Colon (tissue), 2 donors: ENCODE measurements at regions not wholly inside any gene's neighbourhood (a gene's known extent, or its start where the extent isn't known, plus 50 kb on each side); places are given as distances from the start of the nearest gene placed in this dataset.

Experiments used
- FAIRE-seq: peaks from 2 replicates; lab custom pipeline; 2012; peaks lifted over from hg19 to GRCh38; lab: Jason Lieb, UNC
- donor health status: control.
- donor health status: control.

- no peak for FAIRE-seq
These were observed 107.1 kb upstream of the BACH2 start for GRCh38 chr6:90403489-90404381.

- FAIRE-seq = no peak
These were observed 106.2 kb upstream of the BACH2 start for GRCh38 chr6:90402831-90403192.

DNA sequence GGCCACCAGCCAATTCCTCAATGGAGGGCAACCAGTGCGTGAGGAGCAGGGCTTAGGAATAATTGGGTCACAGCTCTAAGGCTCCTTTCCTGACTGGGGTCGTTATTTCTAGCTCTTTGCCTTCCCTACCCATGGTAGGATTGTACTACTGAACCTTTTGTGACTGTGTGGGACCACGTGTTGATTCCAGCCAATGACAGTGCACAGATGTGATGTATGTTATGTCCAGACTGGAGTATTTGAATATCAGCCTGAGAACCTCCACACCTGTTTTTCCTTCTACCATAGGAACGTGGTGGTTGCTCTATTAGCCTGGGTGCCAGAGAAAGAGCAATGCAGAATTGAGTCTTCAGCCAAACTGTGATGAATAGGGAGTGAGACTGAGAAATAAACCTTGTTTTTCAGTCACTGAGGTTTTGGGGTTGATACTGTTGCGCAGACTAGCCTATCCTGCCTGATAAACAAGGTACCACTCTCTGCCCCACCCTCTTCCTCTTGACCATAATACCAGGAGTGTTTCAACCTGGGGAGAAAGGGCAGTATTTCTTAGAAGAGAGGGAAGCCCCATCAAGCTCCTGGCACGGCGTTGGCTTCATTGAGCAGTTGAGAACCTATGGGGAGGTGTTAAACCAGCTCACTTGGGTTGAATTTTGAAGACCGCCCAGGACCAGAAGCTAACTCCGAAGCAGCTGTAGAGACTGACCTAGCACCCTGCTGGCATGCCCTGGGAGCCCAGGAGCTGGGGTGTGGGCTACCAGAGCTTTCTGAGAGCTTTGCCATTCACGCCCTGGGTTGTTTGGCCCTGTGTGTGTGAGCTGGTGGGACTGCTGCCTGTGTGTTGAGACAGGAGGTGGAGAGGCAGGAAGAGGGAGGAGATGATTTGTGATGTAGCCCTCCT is 105.5 kb upstream of the BACH2 start:
- no peak for FAIRE-seq

GRCh38 chr6:90399970-90400369 is 103.3 kb upstream of the BACH2 start:
- FAIRE-seq = no peak

GRCh38 chr6:90397929-90398674 is 101.5 kb upstream of the BACH2 start:
- no peak for FAIRE-seq

GRCh38 chr6:90397047-90397446 is 100.4 kb upstream of the BACH2 start:
- FAIRE-seq = no peak

DNA sequence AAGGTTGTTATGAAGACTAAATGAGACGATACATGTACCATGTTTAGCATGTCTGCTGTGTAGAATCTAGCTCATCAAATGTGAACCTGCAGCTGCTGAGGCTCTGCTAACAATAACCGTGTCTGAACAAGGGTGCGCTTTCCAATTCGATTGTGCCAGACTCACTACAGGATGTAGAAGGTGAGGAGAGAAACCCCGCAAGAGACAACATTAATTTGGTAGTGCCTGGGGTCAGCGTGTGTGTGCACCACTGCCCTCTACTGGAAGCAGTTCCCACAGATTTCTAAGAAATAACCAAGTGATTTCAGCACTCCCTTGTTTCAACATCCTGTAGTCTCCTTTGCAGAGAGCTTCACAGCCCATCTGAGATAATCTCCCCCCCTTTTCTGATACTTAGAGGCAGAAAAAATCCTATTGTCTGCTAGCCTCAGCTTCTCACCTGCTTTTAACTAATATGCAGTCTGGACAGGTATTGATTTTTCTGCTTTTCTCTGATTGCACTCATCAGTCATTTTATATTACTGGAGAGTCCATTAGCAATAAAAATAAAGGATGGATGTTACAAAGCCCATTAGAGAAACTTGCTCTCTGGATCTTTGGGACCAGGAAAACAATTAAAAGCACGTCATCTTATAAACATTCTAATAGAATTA is 96.7 kb upstream of the BACH2 start:
- no peak for FAIRE-seq

- FAIRE-seq = no peak
These were observed 93.7 kb upstream of the BACH2 start for GRCh38 chr6:90390379-90390778.

- FAIRE-seq = no peak
These were observed 91.8 kb upstream of the BACH2 start for GRCh38 chr6:90388395-90388794.

DNA sequence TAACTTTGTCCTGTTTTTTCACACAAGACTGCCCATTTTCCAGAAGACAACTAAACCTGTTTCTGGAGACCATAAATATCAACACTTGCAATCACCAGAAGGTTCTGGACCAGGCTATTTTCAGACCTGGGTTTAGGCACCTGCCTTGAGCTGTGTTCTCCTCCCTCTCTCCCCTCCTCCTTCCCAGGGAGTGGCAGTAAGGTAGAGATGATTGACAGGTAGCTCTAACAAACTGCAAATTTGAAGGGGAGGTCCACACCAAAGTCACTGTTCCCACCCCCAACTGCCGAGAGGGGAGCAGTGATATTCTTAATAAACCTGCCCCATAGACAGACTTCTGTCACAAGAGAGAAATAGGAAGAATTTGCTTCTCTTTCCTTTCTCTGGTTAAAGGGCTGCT is 91.2 kb upstream of the BACH2 start:
- no peak for FAIRE-seq

- FAIRE-seq = no peak
These were observed 90.7 kb upstream of the BACH2 start for GRCh38 chr6:90387383-90387775.

DNA sequence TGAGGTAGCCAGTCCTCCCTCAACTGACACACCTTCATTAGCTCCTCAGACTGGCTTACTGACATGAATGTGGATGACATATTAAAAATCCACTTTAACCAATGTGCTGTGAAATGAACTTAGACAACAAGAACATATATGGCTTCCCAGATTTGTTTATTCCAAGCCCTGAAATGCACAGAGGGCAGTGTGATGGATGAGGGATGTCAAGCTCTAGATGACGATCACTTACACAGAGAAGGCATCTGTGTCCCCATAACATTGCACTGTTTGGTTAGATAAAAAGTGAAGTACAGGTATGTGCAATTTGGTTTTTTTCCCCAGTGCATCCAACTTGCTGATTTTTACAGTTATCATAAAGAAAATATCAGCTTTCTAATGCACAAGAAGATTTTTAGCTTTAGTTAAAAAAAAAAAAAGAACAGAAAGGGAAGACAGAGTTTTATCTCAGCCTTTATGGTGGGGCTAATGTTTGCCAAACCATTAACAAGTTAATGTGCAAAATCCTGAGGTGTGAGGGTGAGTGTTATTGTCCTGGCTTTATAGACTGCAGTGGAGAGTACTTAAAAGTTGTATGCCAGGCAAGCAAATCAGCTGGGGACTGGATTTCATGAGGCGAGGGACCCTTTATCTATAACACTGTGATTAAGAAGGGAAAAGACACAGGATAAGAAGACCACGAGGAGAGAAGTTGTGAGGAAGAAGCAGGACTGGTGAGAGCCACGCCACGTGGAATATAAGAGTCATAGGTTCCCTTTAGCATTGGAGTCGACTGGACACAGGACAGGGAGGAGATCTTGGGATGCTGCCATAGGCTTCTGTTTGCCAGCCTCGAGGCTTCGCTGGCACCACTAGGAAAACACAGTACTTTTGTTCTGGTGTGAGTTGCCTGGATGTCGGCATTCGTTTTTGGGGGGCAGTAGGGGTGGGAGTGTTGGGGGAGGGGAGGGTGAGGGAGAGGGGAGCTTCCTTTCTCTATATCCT is 90.0 kb upstream of the BACH2 start:
- FAIRE-seq = no peak

GRCh38 chr6:90385759-90386313 is 89.2 kb upstream of the BACH2 start:
- no peak for FAIRE-seq

DNA sequence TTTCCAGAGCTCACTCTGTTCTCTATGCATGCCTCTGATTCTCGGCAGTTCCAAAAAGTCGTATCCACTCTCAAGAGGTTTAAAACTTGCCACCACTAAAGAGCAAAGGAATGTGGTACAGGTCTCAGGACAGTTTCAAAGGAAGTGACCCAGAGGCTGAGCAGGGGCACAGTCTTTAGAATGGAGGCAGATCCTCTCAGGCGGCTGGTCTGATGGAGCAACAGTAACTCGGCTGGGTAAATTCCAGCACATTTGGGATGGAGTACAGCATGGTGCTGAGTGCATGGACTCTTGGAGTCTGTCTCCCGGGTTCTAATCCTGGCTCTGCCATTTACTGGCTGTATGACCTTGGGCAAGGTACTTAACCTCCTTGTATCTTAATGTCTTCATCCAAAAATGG is 88.1 kb upstream of the BACH2 start:
- no peak for FAIRE-seq

DNA sequence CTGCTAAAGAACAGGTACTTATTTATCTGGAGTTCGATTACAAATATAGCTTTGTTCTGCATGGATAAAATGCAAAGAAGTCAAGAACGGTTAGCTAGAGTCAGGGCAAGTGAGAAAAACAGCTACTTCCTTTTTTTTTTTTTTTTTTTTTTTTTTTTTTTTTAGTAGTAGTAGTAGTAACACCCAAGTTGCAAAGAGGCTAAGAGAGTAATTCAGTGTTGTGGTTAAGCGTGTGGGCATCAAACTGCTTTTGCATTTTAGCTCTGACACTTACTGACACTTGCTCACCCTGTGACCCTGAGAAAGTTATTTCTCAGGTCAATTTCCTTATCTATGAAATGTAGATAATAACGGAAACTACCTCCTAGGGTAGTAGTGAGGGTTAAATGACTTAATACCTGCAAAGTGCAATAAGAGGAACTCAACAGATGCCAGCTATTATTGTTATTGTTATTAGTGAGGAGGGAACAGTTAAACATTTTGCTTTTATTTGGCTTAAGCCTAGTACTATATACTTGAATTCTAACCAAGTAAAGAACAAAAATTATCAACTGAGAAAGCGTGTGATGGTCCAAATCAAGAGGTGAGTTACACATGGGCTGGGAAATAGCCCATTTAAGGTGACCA is 86.7 kb upstream of the BACH2 start:
- FAIRE-seq = no peak

- FAIRE-seq = no peak
These were observed 86.1 kb upstream of the BACH2 start for GRCh38 chr6:90382760-90383159.

DNA sequence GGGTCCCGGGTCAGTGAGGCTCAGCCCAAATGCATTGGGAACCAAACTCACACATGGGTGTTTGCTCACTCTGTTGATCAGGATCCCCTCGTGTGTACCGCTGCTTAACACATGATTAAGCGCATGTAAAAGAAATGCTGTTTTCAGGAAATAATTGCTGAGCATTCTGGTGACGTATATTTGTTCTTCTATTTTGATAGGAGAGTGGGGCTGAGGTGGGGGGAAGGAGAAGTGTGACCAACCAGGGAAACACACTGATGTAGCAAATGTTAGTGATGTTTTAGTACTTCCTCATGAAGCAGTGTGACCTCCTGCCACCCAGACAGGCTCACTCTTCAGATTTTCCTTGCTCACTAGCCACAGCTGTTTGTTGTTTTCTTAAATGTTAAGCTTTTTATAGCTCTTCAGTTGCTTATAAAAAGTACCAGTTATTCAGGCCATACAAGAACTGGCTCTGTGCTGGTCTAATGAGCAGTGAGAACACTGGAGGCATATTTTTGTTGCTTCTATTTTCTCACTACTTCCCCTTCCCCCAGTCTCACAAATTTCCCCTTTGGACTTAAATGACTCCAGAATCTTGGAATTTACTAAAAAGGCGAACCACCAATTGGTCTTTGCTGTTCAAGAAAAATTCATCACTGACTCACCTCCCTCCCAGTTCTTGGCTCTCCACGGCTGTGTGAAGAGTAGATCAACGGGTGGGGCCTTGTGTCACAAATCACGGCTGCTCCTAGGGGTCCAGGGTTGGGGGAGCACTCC is 79.2 kb upstream of the BACH2 start:
- no peak for FAIRE-seq

GRCh38 chr6:90374201-90374600 is 77.6 kb upstream of the BACH2 start:
- FAIRE-seq = no peak

GRCh38 chr6:90372885-90373284 is 76.2 kb upstream of the BACH2 start:
- no peak for FAIRE-seq
